HG03064 (cell line): ENCODE measurements at regions not wholly inside any gene's neighbourhood (a gene's known extent, or its start where the extent isn't known, plus 50 kb on each side); places are given as distances from the start of the nearest gene placed in this dataset.
"Not testable (repeated sequence)": the region's sequence is repeated elsewhere in the genome, so short reads cannot be mapped to it uniquely, and the experiment has no call there.

Experiments used
- ATAC-seq: cut with Tn5 transposase; IDR thresholded peaks from one replicate; pipeline ENCODE4 v1.9.1; 2021; ENCODE audit warnings: low read depth; ENCODE audit not compliant: unreplicated experiment

GRCh38 chr1:38677756-38678155 is 181.8 kb downstream of the RRAGC start:
- ATAC-seq, result no peak

DNA sequence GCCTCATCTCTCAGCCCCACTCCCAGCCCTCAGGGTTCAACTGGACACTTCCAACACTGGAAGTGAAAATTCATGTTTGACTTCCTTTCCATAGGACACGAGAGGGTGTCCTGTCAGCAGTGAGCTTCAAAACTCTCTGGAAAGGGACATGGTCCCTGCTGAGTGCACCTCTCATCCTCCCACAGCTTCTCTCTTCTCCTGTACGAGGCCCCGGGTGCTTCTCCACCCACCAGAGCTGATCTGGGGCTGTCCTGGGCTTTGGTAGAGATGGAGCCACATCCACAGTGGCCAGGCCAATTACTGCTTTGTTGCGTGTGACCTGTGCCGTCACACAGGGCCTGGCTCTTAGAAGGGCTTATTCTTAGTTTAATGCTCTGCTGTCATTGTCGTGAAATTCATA is 182.3 kb downstream of the RRAGC start:
- ATAC-seq, result no peak

- ATAC-seq, result no peak
Measured at GRCh38 chr1:38672692-38673091, 186.9 kb downstream of the RRAGC start.

DNA sequence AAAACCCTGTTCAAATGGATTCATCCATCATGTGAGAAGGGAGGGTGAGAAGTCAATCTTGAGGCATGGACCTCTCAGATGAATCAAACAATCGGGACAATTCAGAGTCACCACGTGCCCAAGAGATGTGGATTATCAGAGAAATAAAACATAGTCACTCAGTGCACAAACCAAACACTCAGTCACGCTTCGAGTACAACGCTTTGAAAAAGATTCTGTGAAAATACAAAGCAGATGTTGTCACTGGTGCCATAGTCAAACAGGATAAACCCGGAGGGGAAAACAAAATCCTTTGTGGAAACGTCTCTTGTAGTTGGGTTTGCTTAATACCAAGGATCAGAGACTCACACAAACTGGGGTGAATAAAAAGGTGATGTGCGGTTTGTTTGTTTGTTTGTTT is 188.4 kb downstream of the RRAGC start:
- ATAC-seq, result no peak

DNA sequence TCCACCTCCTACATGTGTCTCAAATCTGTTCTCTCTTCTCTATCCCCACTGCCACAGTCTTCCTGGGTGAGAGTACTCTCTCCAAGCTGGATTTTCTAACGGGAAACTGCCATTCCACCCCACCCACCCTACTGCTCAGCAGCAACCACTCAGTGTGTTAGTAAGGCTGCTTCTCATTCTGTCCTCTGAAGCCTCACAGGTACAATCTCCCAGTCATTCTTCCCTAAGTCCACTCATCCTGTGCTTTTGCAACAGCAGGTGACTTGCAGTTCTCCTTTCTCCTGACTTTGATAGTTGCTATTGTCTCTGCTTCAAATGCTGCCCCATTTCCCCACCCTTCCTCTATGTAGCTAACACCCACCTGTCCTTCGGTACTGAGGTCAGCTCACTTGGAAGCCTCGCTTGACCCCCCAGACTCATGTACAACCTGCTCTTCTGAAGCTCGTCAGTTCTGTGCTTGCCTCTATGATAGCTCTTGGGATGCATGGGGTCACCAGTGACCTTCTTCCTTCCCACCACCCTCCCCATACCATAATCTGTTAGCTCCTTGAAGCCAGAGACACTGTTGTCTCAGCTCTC is 188.9 kb downstream of the RRAGC start:
- no peak for ATAC-seq

- no peak for ATAC-seq
Measured at GRCh38 chr1:38667626-38668025, 191.9 kb downstream of the RRAGC start.

DNA sequence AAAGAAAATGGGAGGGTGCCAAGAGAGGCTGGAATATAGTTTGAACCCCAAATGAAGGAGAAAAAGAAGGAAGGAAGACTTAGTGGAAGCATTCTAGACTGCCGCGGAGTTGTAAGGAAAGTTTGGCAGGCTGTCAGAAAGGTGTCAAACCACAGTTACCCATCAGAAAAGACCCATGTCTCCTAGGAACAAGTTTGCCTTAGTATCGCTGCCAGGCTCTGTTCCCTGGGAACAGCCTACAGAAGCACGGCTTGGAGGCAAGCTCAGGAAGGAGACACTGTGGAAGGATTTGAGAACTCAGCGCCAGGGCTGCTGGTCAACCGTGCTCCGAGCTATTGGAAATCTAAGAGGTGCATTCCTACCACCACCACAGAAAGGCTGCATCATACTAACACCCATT is 197.4 kb downstream of the RRAGC start:
- no peak for ATAC-seq

DNA sequence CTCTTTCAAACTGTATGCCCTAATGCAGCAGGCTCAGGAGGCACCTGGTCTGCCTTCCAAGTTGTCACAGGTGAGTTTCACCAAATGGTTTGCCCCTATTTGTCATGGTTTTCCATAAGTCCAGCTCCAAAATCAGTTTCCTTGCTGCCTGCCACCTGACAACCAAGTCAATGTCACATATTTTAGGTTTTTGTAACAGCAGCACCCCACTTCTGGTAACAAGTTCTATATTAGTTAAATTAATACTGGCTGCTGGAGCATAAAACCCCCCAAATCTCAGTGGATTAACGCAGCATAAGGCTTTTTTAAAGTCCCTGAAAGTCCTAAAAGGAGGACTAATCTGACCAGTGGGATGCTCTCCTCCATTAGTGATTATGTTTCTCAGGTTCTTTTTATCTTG is 200.7 kb downstream of the RRAGC start:
- no peak for ATAC-seq

DNA sequence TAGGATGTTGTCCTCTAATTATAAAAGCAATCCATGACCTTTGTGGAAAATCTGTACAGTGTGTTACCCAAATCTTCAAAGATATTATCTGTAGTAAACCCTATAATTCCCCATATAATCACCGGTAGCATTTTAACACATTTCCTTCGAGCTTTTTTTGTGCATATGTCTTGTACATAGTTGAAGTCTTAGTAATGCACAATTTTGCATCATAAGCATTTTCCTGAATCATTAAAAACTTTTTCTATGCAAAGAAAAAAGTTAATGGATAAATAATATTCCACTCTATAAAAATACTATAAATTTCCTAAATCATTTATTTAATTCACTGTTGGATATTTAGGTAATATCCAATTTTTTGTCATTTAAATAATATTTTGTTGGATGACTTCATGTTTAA is 201.7 kb downstream of the RRAGC start:
- ATAC-seq, result no peak

- no peak for ATAC-seq
Measured at GRCh38 chr1:38657207-38657840, 202.2 kb downstream of the RRAGC start.

- ATAC-seq, result no peak
Measured at GRCh38 chr1:38656726-38657125, 202.8 kb downstream of the RRAGC start.

- no peak for ATAC-seq
Measured at GRCh38 chr1:38652217-38652616, 207.4 kb downstream of the RRAGC start.

GRCh38 chr1:38651669-38652068 is 207.9 kb downstream of the RRAGC start:
- ATAC-seq, result no peak

- no peak for ATAC-seq
Measured at GRCh38 chr1:38648417-38648816, 211.2 kb downstream of the RRAGC start.

GRCh38 chr1:38647341-38647740 is 212.2 kb downstream of the RRAGC start:
- ATAC-seq, result not testable (repeated sequence)

DNA sequence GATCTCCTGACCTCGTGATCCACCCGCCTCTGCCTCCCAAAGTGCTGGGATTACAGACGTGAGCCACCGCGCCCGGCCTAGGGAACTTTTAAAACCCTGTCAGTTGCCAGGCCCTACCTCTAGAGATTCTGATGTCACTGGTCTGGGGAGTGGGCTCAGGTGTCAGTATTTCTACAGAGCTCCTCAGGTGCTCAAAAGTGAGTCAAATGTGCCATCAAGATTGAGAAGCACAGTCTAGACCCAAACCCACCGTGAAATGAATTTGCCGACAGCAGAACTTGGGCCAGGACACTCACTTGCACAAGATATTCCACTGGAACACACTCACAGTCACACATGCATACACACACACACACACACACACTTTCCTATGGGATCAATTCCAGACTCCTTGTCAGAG is 215.5 kb downstream of the RRAGC start:
- no peak for ATAC-seq

DNA sequence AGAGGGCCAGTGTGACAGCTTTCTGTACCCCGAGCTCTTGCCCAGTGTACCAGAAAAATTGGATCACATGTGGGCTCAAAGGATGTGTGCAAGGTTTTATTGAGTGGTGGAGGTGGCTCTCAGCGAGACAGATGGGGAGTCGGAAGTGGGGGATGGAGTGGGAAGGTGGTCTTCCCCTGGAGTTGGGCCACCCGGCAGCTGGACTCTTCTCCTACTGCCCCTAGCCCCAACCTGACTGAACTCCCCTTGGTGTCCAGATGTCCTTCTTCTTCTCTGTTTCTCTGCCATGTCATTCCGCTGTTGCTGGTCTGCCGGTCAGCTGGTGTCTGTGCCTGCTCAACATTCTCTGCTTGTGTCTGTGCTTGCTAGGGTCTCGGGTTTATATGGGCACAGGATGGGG is 217.9 kb downstream of the RRAGC start:
- no peak for ATAC-seq

DNA sequence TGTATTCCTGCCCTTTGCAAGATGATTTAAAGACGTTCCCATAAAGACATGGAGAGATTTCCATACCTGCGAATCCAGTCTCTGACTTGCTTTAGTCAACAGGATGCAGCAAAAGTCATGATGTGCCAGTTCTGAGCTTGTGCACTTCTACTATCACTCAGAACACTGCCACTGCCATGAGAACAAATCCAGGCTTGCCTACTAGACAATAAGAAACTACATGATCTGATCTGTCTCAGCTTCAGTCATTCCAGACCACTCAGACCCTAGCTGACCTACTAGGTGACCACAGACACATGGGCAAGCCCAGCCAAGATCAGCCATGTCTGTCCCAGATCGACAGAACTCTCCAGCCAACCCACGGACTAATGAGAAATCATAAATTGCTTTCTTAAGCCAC is 219.2 kb downstream of the RRAGC start:
- ATAC-seq, result no peak

GRCh38 chr1:38628241-38628640 is 231.3 kb downstream of the RRAGC start:
- no peak for ATAC-seq

DNA sequence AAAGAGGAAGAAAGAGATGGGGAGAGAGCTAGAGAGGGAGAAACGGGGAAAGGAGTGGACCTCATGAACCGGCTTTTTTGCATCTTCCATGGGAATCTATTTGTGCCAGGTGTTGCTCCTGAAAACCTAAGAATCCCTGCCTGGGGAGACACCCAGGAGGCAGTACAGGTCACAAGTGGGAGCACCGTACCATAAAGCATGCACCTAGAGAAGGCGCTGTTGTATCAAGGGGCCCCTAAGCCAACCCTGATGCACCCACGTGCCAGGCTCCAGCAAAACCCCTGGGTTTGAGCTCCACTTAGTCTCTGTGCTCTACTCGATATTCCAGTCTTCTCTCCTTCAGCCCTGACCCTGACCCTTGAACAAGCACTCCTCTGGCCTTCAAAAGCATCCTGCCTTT is 233.6 kb downstream of the RRAGC start:
- no peak for ATAC-seq

GRCh38 chr1:38624336-38625039 is 235.1 kb downstream of the RRAGC start:
- no peak for ATAC-seq

GRCh38 chr1:38623529-38623928 is 236.0 kb downstream of the RRAGC start:
- ATAC-seq, result no peak
